Suppressor macrophage treated with lipopolysaccharide for 4 hours (primary cell): ENCODE measurements at regions not wholly inside any gene's neighbourhood (a gene's known extent, or its start where the extent isn't known, plus 50 kb on each side); places are given as distances from the start of the nearest gene placed in this dataset.
A peak's percentile ranks its signal among the peaks of the same experiment; 100 is the strongest.
"Not testable (repeated sequence)": the region's sequence is repeated elsewhere in the genome, so short reads cannot be mapped to it uniquely, and the experiment has no call there.

ENCODE experiments used
- DNase-seq: peaks from one replicate; pipeline ENCODE4 v3.0.0-alpha.2; 2020

DNA sequence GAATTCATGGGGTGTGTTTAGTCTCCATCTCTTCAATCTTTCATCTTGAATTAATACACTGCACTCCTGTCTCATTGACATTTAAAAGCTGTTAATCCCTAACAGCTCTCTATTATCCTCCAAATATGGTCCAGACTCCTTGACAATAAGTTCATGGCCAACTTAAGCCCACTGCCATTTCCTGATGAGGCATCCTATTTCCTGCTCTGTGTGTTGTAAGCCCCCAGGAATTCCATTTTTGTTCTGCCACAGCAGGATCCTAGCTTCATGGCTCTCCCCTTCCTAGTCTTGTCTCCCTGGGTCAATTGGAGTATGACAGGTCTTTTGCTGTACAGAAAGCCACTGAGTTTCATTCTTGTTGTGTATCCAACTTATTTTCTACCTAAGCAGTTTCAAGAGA lies 218.8 kb downstream of the OTUD1 start:
- no peak for DNase-seq

DNA sequence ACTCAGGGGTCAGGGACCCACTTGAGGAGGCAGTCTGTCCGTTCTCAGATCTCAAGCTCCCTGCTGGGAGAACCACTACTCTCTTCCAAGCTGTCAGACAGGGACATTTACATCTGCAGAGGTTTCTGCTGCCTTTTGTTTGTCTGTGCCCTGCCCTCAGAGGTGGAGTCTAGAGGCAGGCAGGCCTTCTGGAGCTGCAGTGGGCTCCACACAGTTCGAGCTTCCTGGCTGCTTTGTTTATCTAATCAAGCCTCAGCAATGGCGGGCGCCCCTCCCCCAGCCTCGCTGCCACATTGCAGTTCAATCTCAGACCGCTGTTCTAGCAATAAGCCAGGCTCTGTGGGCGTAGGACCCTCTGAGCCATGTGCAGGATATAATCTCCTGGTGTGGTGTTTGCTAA lies 233.0 kb downstream of the OTUD1 start:
- DNase-seq = not testable (repeated sequence)

DNA sequence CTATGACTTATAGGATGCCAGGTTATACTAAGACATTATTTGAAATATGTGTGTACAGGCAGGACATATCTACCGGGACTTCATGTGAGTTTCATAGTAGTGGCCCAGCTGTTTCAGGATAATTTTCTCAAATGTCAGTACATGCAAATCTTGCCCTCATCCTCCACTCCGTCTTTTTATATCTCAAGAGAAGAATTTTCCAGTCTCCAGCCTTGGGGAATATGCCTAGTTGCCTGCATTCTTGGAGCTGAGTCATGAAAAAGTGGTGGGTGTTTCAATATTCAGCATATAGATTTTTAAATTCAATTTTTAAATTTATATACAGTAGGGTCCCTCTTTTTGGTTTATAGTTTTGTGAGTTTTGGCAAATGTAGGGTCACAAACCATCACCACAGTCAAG lies 236.7 kb downstream of the OTUD1 start:
- DNase-seq = no peak

DNA sequence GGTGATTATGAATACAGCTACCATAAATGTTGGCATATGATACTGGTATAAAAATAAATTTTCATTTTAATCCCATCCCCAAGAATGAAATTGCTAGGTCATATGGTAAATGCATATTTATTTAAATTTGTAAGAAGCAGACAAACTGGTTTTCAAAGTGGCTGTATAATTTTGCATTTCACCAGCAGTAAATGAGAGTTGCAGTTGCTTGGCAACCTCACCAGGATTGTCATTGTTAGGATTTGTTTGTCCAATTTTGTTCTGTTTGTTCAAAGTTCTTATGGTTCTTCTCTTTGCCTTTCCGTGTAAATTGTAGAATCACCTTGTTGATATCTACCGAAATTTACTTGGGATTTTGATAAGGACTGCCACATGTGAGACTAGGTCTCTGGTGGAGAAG lies 237.4 kb downstream of the OTUD1 start:
- DNase-seq = no peak

DNA sequence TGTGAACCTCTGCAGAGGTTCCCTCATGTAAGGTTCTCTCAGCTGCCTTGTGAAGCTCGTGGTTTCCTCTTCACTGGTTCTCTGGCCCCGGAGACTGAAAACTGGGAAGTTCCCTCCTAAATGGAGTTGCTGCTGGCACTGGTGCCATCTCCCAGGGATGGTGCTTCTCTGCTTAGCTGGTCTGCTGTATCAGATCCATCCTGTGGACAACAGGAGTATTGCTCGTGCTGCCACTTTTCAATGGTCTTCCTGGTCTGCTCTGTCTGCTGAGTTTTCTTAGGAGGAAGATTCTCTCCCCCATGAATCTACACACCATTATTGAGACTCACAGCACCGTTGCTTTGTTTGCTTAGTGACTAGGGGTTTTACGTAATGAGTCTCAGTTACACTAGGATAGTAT lies 247.8 kb downstream of the OTUD1 start:
- DNase-seq = no peak

DNA sequence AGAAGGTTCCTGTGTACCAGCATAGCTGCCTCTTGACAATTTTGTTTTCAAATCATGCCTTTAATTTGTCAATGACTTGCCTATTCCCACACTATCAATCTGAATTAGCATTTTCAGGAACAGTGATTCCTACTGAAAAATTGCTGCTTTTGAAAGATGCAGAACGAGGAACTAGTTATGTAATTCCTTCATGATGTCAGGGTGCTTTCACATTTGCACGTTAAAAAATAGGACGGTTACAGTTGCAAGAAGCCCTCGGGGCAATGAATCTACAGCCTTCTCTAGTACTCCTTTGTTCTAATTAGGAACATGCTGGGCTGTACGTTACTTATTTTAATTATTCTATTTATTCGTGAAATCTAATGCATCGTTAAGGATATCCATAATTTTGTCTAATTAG lies 253.9 kb downstream of the OTUD1 start:
- peak; percentile 46 for DNase-seq

DNA sequence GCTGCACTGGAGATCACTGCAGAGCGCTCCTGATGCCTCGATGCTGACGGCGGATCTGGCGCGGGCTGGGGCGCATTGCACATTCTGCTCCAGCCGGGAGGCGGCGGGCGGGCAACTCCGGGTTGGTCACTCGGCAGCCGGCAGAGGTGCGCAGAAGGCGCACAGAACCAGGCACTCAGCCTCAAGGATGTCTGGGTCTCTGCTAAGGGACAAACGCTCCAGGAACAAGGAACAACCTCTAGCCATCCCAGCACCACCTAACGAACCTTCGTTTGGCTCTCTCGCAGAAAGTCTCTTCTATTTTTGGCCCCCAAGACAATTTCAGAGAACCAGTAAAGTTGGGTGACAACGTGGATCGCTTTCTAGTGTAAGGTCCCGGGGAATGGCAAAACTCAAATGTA lies 254.6 kb downstream of the OTUD1 start:
- no peak for DNase-seq

DNA sequence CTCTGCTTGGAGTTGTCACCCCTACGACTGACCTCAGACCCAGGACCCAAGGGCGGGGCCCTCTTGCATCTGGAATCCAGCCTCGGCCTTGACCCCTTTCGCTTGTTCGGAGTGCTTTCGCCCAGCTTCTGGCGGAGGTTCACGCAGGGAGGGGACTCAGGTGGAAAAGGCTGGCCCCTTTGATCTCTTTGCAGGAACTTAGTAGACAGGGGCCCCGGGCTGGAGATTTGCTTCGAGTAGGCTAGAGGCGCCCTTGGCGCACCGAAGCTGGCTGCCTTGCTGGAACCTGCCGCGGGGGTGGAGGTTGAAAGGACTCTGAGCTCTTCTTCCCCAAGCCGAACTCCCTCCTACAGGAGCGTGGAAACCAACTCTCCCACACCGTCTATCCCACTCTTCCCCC lies 255.1 kb downstream of the OTUD1 start:
- DNase-seq = no peak

DNA sequence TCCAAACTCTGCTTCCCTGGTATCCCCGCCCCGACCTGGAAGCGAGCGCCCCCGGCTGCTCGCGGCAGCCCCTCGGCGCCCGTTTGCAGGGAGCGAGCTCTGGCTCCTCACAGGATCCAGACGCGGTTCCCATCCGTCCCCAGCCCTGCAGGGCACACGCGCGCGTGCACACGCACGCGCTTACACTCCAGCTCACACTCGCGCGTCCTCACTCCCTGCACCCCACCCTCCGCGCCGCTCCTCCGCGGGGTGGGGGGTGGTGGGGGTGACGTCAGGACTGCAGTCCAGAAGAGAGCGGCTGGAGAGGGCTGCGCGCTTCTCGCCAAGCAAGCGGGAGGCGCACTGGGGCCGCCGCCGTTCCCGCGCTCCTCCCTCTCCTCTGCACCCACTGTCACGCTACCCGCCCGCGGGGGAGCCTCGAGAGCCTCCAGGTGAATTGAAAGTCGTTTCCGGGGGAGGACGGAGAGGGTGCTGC lies 255.6 kb downstream of the OTUD1 start:
- no peak for DNase-seq

DNA sequence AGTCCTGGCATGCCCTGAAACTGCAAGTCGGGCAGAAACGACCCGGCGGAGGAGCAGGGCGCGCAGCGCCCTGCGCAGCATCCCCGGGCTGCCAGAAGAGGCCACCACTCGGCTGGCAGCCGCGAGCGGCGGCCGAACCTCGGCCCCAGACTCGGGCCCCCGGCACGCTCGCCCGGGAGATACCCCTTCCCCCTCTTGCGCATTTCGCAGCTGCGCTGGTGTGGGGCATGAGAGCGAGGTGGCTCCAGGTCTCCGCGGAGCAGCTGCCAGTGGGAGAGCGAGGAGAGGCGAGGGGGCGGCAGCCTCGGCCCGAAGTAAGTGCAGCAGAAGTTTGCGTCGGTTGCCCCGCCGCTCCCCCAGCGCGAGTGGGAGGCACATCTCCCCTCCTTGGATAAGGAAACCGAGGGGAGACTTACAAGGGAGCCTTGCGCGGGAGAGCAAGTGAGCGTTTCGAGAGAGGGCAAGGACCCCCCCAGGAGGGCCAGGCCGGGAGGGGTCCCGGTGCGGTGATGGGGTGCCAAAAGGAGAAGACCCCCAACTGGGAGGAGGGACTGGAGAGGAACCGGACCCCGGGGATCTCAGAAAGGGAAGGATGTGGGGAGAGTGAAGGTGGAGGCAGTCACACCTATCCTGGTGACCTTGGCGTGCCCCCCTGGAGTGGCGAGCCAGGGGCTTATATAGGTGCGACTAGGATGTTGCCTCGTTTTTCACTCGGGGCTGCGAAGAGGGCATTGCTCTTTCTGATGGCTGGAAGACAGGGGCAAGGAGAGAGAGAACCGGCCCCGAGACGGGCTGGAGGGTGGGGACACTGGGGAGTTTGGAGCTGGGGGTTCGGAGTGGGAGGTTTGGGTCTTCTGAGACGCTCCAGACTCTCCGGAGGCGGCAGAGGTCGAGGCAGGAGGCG lies 256.3 kb downstream of the OTUD1 start:
- DNase-seq = no peak

DNA sequence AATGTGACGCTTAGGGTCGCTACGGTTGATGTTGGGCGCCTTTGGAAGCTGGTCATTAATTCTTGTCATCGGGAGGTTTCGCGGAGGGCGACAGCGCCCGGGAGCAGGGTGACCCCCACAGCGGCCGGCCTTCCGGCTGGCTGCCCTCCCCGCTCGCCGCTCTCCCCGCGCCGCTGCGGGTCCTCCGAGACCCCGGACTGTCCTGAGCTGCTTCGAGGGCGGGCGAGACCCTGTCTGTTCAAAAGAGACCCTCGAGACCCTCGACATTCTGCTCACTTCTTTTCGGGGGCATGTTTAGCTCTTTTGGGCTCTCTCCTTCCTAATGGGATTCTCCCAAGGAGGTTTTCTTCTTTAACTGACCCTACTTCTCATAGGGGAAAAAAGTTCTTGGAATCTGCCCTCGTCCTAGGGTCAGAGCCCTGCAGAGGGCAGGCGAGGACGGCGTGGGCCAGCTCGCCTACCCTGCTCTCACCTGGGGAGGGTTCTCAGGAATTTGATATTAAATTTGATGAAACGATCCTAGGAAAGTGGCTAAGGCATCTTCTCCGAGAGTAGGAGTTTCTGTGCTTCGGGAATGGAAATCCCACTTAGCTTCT lies 257.0 kb downstream of the OTUD1 start:
- DNase-seq = no peak

DNA sequence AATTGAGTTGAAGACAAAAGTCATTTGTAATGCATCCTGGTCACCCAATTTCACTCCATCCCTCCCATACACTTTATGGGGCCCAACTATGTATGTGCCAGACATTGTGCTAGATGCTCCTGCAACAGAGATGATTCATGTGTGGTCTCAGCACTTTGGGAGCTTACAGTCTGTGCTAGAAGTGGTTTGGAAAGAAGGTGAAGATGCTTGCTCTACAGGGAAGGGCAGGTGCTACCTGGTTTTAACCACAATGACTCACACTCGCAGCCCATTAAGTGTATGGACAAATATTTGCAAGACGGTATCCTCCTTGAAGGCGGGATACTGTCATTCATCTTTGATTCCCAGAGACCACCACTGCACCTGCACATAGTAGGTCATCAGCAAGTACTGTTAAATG lies 257.6 kb downstream of the OTUD1 start:
- no peak for DNase-seq

DNA sequence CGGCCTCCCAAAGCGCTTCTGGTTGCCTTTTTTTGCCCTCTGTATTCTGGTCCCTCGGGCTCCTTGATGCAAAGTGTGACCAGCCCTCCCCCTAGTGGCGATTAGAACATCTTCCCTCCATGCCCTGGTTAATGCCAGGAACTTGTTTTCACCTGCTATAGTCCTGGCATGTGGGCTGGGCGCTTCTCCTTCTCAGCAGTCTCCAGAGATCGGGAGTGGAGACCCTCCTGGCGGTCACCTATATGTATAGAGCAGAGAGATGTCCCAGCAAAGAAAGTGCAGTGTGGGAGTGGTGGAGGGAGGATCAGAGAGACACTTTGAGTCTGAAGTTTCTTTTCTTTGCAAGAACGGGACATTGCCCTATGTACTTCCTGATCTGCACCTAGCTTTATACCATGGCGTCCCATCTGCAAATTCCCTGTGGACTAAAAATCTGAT lies 264.1 kb downstream of the OTUD1 start:
- DNase-seq = peak; percentile 75

DNA sequence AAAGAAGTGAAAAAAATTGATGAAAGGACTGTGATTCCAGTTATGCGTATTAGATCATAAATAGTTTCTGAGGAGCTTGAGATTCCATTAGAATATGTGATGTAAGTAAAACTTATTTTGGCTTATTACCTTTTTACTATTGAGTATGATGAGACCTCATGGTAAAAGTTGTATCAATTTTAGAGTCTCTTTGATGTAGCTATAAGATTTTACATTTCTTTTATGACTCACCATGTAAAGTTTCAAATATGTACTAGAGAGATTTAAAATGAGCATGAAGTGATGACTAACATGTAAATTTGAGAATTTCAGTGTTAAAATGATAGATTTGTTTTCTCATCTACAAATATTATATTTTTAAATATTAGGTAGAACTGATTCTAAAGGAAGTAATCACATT lies 276.5 kb downstream of the OTUD1 start:
- no peak for DNase-seq

DNA sequence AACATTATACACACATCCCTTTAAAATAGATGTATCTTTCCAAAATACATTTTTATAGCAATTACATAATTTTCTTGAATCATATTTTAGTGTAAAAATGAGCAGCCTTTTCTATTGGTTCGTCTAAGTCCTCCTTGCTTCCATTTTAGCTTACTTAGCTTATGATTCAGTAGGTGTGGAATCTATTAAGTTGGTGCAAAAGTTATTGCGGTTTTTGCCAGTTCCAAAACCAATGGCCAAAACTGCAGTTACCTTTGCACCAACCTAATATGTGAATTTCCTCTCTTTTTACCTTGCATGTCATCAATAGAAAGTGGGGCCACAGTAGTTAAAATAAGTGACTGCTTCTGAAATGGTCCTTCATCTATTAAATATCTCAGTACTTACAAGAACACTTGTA lies 279.0 kb downstream of the OTUD1 start:
- no peak for DNase-seq

DNA sequence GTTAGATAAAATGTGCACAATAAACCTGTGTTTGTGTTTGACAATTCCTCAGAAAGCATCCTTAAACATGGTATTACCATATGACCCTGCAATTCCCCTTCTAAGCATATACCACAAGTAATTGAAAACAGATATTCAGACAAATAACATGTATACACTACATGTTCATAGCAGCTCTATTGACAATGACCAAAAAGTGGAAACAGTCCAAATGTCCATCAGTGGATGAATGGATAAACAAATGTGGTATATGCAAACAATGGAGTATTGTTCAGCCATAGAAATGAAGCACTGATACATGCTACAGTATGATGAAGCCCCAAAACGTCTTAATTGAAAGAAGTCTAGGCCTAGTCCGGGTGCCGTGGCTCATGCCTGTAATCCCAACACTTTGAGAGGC lies 280.1 kb downstream of the OTUD1 start:
- DNase-seq = no peak

DNA sequence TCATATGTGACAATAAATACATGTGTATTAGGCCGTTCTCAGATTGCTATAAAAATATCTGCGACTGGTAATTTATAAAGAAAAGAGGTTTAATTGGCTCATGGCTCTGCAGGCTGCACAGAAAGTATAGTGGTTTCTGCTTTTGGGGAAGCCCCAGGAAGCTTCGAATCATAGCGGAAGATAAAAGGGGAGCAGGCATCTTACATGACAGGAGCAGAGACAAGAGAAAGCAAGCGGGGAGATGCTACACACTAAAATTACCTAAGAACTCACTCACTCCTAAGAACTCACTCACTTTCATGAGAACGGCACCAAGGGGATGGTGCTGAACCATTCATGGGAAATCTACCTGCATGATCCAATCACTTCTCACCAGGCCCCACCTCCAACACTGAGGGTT lies 284.9 kb downstream of the OTUD1 start:
- no peak for DNase-seq

DNA sequence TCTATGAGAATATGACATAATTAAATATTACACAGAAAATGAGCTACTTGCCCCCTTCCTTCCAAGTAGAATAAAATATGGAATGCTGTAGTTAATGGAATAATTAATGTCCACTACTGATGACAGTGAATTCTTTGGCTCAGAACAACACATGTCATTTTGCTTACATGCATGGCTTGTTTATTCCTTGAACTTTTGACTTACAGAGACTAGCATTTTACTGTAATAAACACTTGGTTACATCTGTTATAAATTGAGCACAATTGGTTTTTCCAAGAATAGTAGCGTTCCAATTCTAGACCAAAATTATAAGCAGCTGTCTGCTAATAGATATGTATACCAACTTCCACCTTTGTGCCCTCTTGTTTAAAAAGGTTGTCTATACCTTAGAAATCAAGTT lies 286.7 kb downstream of the OTUD1 start:
- DNase-seq = no peak

DNA sequence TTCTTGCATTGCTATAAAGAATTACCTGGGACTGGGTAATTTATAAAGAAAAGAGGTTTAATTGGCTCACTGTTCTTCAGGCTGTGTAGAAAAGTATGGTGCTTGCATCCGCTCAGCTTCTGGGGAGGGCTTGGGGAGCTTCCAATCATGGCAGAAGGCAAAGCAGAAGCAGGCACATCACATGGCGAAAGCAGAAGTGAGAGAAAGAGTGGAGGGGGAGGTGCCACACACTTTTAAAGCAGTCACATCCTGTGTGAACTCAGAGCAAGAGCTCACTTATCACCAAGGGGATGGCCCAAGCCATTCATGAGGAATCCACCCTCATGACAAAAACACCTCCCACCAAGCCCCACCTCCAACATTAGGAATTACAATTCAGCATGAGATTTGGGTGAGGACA lies 303.5 kb downstream of the OTUD1 start:
- DNase-seq = peak; percentile 26

DNA sequence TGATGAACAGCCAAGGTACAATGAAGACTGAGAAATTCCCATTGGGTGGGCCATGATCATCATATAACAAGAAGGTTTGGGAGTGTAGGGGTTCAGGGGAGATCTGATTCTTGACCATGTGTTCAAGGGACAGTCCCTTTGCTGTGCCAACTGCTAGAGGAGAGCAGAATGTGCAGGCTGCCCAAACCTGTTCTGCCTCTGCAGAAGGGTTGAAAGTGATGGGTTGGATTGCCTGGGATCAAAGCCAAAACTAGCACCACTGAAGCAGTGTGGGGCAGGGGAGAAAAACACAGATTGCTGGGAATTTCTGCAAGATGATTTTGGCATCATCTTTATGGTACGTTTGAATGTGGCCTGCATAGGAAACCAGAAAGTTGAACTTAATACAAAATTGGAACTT lies 303.9 kb downstream of the OTUD1 start:
- DNase-seq = no peak

DNA sequence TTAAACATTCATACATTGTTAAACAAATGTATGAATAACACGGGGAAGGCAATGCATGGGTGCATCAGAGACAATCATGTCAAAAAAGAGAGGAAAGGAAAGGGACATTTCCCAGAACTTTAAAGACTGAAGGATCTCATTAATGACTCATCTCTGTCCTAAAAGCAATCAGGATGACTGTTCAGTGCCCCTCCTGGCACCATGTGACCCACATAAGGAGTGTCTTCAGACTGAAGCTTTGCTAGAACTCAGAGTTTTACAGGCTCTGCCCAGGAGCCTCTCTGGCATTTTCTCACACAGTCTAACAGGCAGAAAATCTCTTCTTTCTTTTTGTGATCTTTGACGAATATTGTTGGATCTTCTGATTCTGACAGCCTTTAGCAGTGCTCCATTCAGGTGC lies 315.3 kb downstream of the OTUD1 start:
- no peak for DNase-seq

DNA sequence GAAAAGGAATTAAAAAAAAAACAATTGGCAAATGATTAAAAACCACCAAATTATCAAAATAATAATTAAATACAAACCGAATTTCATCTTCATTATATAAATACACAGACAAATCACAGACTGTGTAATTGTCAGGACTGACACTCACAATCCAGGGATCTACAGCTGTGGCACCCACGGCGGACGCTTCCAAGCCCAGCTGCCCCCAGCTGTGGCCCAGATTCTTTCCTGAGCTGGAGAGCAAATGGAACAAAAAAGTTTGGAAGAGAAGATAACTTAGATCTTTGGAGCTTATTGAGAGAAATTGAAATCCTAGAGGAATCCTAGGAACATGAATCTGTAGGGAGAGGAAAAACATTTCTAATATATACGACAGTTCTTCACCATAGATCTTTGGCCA lies 316.1 kb downstream of the OTUD1 start:
- DNase-seq = no peak

DNA sequence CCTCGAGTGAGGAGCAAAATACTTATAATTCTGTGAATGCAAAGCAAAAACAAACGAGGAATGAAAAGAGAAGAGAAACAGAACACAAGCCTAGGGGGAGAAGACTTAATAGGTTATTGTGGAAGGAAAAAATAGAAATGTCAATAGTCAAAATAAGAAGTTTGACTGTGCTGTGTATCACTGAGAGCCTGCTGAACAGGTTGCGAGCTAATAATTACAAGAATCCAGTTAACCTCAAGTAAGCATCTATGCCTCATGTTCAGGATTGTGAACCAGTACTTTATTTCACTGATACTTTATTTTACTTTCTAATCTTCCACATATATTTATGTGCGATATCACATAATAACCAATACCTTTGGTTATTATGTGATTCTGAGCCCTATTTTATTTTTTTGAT lies 316.7 kb downstream of the OTUD1 start:
- DNase-seq = no peak

DNA sequence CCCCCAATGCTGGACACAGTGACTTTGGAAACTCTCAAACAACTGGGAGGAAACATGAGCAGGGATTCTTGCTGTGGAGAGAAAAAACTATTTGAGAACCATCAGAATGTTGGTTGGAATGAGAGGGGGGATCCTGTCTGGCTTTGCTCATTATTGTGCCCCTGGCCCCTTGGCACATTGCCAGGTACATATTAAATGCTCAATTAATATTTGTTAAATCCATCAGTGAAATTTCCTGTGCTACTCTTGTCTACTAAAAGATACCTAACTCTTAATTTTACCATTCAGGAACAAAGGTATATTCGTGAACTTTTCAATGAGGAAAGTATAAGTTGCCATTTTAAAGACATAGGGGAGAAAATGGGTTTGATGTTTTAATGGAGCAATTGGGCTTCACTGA lies 329.4 kb downstream of the OTUD1 start:
- DNase-seq = no peak

DNA sequence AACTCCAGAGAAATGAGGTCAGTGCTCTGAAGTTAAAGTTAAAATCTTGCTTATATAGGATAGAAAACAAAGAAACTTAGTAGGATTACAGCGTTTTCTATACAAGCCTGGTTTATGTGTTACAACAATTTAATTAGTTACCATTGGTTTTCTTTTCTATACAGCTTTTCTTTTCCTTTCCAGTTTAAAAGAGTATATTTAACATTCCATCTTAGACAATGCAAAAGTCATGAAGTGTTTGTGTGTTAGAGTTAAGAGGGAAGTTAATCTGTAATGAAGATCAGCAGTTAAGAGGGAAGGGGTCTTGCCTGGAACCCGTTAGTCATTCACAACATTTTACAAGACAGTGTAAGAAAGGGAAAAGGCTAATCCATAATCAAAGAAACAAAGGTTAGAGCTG lies 338.3 kb downstream of the OTUD1 start:
- no peak for DNase-seq
